ENCODE measurements at regions not wholly inside any gene's neighbourhood (a gene's known extent, or its start where the extent isn't known, plus 50 kb on each side); places are given as distances from the start of the nearest gene placed in this dataset.

DNA sequence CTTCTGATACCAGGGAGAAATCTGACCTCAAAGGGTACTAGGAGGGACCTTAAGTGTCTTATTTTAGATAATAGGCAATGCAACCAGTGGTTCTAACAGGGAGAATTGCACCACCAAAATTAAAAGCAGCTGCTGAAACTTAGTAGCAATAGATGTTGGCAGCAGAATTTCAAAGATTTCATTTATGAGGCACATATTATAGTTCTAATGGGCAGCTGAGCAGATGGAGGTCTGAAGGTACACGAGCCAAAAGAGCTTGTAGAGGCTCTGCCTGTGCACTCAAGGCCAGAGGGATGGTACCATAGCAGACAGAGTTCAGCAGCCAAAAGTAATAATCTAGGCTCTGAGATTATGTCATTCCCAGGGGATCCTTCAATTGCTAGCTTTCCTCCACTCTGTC lies 87.3 kb upstream of the NCKAP5 start:
- H3K27me3 ChIP-seq (replicated peaks in 1 of 2; ENCODE audit: control insufficient read depth in 2 of 2, insufficient read depth in 2 of 2, low read length in 1 of 2) = no peaks in the 10 kb centered on the region; a peak in 1 of 4 replicates
- ATAC-seq (no peak), DNase-seq (ENCODE audit: low read depth, low spot score) (no peak), FAIRE-seq (no peak)
- H3K4me3 ChIP-seq = no peak overlapping the region
- no peaks in the 10 kb centered on the region for H3K9me3 ChIP-seq (replicated peaks; ENCODE audit: control insufficient read depth, insufficient read depth, low read length)
- no peaks in the 10 kb centered on the region for H3K79me2 ChIP-seq (ENCODE audit: control insufficient read depth, insufficient read depth, low read length)
- in situ Hi-C loops (cut with MboI) (no loop called here), intact Hi-C loops (cut with micrococcal nuclease; ENCODE audit: unreplicated experiment) (no loop called here)
- no peaks in the 10 kb centered on the region for H4K20me1 ChIP-seq (ENCODE audit: control insufficient read depth, insufficient read depth)
- TF ChIP-seq SMC3 (IDR thresholded peaks at IDR 0.05; ENCODE audit: borderline replicate concordance, low read length) (no peak), MEF2B (IDR thresholded peaks at IDR 0.05; ENCODE audit: partially characterized antibody, poor library complexity, severe bottlenecking) (no peak), CREB1 (IDR thresholded peaks at IDR 0.05; ENCODE audit: low read depth) (no peak), HDAC6 (IDR thresholded peaks at IDR 0.05; ENCODE audit: unreplicated experiment) (no peak), POLR2A (IDR thresholded peaks at IDR 0.05; ENCODE audit: low read depth, low read length) (no peak), MEF2A (IDR thresholded peaks at IDR 0.05; ENCODE audit: insufficient read depth, low read depth, low read length) (no peak), RB1 (IDR thresholded peaks at IDR 0.05; ENCODE audit: borderline replicate concordance) (no peak), HDGF (IDR thresholded peaks at IDR 0.05) (no peak), CBX3 (IDR thresholded peaks at IDR 0.05; ENCODE audit: borderline replicate concordance, low read depth) (no peak), BACH1 (IDR thresholded peaks at IDR 0.05; ENCODE audit: borderline replicate concordance) (no peak), TAF1 (IDR thresholded peaks at IDR 0.05; ENCODE audit: borderline replicate concordance, low read depth, low read length) (no peak), KAT2A (conservative IDR thresholded peaks at IDR 0.05; ENCODE audit: control insufficient read depth, low read depth, low read length) (no peak)
- TF ChIP-seq, protein P1, sequence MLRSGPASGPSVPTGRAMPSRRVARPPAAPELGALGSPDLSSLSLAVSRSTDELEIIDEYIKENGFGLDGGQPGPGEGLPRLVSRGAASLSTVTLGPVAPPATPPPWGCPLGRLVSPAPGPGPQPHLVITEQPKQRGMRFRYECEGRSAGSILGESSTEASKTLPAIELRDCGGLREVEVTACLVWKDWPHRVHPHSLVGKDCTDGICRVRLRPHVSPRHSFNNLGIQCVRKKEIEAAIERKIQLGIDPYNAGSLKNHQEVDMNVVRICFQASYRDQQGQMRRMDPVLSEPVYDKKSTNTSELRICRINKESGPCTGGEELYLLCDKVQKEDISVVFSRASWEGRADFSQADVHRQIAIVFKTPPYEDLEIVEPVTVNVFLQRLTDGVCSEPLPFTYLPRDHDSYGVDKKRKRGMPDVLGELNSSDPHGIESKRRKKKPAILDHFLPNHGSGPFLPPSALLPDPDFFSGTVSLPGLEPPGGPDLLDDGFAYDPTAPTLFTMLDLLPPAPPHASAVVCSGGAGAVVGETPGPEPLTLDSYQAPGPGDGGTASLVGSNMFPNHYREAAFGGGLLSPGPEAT (IDR thresholded peaks at IDR 0.05; ENCODE audit: low read depth) = no peak
- TF ChIP-seq, protein P2, sequence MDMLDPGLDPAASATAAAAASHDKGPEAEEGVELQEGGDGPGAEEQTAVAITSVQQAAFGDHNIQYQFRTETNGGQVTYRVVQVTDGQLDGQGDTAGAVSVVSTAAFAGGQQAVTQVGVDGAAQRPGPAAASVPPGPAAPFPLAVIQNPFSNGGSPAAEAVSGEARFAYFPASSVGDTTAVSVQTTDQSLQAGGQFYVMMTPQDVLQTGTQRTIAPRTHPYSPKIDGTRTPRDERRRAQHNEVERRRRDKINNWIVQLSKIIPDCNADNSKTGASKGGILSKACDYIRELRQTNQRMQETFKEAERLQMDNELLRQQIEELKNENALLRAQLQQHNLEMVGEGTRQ (IDR thresholded peaks at IDR 0.05; ENCODE audit: borderline replicate concordance, low read depth, low read length) = no peak
- no TSS peak for BruUV-seq (replicated peaks)
- no peaks in the 10 kb centered on the region for H3K36me3 ChIP-seq (ENCODE audit: control insufficient read depth in 2 of 2, insufficient read depth in 2 of 2, low read length in 1 of 2)
- H3K4me2 ChIP-seq (ENCODE audit: control insufficient read depth, insufficient read depth) = no peak overlapping the region
- ChIA-PET CTCF (interaction anchor here (0.6 to 0.8 kb wide), 2 partner anchors 9 to 1025 kb away, joined by 3 read pairs; no protein-coding TSS in a partner anchor), SMC1A (ENCODE audit: uncharacterized antibody, unreplicated experiment) (no interaction called here), POLR2A (interaction anchor here (0.6 kb wide), 1 partner anchor 14 kb away, joined by 3 read pairs; no protein-coding TSS in a partner anchor), RAD21 (ENCODE audit: unreplicated experiment) (no interaction called here)
- no peak overlapping the region for H3K27ac ChIP-seq (ENCODE audit: control insufficient read depth, insufficient read depth)
- WGBS (ENCODE audit: insufficient coverage, insufficient replicate concordance, low lambda C conversion rate, missing lambda C conversion rate) = 0% methylated on average over 1 of the region's 1 CpG
- H2AFZ ChIP-seq (ENCODE audit: control insufficient read depth, low read depth, low read length) = no peak overlapping the region
- H3K9ac ChIP-seq (ENCODE audit: control insufficient read depth, insufficient read depth, low read length) = no peak overlapping the region
- no peaks in the 10 kb centered on the region for H3K4me1 ChIP-seq (ENCODE audit: control insufficient read depth, insufficient read depth, low read length)

Data from GM12878 (cell line).